ENCODE measurements at regions not wholly inside any gene's neighbourhood (a gene's known extent, or its start where the extent isn't known, plus 50 kb on each side); places are given as distances from the start of the nearest gene placed in this dataset.

DNA sequence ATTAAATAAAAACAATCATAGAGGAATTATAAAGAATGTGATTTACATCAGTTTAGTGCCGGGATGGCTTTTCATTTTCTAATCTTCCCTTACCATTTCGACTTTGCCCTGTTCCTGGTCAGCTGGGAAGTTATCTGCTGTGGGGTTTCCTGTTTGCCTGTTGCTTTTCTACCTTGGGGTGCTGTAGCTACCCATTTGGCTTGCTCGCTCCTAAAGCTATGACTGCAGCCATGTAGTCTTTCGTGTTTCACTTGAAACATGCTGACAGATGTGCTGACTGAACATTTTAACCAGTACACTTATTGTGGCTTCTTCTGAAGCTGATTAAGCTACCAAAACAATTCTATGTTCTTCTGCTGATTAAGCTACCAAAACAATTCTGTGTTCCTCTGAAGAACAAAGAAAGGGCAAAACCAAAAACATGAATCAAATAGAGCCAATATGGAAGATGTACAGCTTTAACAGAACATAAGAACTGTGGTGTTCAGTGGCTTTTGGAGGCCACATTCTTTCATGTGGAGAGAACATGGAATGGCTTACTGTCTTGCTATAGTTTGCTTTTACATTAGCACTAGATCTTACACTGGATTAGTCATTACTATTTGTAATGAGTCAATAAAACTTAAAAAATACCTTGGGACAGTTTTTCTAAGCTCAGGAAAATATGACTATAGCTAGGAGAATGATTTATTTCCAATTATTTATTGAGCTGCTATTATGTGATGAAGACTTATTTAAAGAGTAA lies 440.4 kb downstream of the SPRY1 start:
- H3K4me1 ChIP-seq: peaks cover 10% of the 10 kb centered on the region
- no peaks in the 10 kb centered on the region for H3K9me3 ChIP-seq
- TF ChIP-seq POLR2AphosphoS5 (IDR thresholded peaks at IDR 0.05) (no peak), POLR2A (IDR thresholded peaks at IDR 0.05) (no peak), CTCF (IDR thresholded peaks at IDR 0.05) (no peak), EP300 (IDR thresholded peaks at IDR 0.05) (no peak)
- DNase-seq (ENCODE audit: low spot score in 2 of 2): no peak
- H3K4me3 ChIP-seq: no peak overlapping the region
- H3K27ac ChIP-seq: peak overlapping the region; percentile 25
- no peaks in the 10 kb centered on the region for H3K36me3 ChIP-seq
- WGBS: 74% methylated on average over 4 of the region's 4 CpGs
- no peaks in the 10 kb centered on the region for H3K27me3 ChIP-seq

DNA sequence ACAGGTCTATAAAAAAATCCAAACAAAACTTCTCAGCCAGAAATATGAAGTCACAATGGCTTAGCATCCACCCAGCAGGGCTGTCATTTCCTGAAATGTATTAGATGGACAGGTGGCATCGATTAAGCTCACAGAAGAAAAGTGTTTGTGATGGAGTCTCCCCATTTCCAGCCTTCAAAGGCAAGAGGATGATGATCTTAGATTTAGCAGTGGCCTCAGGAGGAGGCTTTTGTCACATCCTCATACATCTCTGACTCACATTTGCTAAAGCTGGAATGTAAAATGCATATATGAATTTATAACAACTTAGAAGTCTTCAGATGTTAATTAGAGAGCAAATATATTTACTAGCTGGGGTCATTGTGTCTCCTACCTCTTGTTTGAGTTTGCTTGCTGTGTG lies 441.9 kb downstream of the SPRY1 start:
- Histone ChIP-seq H3K4me1 (peaks cover 7% of the 10 kb centered on the region), H3K27ac (no peak overlapping the region), H3K27me3 (no peaks in the 10 kb centered on the region), H3K36me3 (no peaks in the 10 kb centered on the region), H3K9me3 (no peaks in the 10 kb centered on the region), H3K4me3 (no peak overlapping the region)
- no peak for DNase-seq (ENCODE audit: low spot score in 2 of 2)
- TF ChIP-seq CTCF (IDR thresholded peaks at IDR 0.05) (no peak), POLR2A (IDR thresholded peaks at IDR 0.05) (no peak), EP300 (IDR thresholded peaks at IDR 0.05) (no peak), POLR2AphosphoS5 (IDR thresholded peaks at IDR 0.05) (no peak)
- 30% methylated on average over 1 of the region's 1 CpG for WGBS

- no peaks in the 10 kb centered on the region for H3K9me3 ChIP-seq
- H3K27me3 ChIP-seq: no peaks in the 10 kb centered on the region
- H3K4me3 ChIP-seq: no peak overlapping the region
- no peak overlapping the region for H3K27ac ChIP-seq
- H3K4me1 ChIP-seq: peaks cover 7% of the 10 kb centered on the region
- no peak for TF ChIP-seq CTCF (IDR thresholded peaks at IDR 0.05)
- DNase-seq (ENCODE audit: low spot score in 2 of 2): no peak
- H3K36me3 ChIP-seq: no peaks in the 10 kb centered on the region
Observed at GRCh38 chr4:123840197-123840596, 443.6 kb downstream of the SPRY1 start.

DNA sequence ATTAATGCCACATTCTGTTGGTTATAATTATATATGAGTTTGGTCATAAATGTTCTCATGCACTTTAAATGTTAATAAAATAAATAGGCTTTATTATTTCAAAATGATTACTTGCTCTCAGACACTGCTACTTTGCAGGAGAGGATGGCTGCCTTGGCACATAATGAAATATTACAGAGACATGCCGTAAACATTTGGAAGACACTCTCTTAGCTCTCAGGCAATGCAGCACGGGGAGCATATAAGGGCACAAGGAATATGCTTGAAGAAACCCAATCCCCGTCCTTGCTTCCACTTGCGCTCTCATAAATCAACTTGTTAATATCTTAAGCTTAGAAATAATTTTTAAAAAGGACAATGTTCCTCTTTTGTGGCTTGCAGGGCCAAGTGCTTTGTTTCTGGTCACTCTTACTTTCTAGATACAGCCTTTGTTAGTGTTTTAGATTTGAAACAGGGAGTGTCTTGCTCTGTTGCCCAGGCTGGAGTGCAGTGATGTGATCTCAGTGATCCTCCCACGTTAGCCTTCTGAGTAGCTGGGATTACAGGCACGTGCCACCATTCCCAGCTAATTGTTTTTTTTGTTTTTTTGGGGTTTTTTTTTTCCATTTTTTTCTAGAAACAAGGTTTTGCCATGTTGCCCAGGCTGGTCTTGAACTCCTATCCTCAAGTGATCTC lies 445.0 kb downstream of the SPRY1 start:
- Histone ChIP-seq H3K4me1 (peaks cover 7% of the 10 kb centered on the region), H3K27me3 (no peaks in the 10 kb centered on the region), H3K4me3 (no peak overlapping the region), H3K9me3 (no peaks in the 10 kb centered on the region), H3K36me3 (no peaks in the 10 kb centered on the region), H3K27ac (no peak overlapping the region)
- 69% methylated on average over 6 of the region's 6 CpGs for WGBS
- no peak for DNase-seq (ENCODE audit: low spot score in 2 of 2)
- TF ChIP-seq CTCF (IDR thresholded peaks at IDR 0.05) (no peak), POLR2AphosphoS5 (IDR thresholded peaks at IDR 0.05) (no peak), EP300 (IDR thresholded peaks at IDR 0.05) (no peak), POLR2A (IDR thresholded peaks at IDR 0.05) (no peak)

GRCh38 chr4:123843137-123843536 lies 446.5 kb downstream of the SPRY1 start:
- H3K27ac ChIP-seq: peak overlapping the region; percentile 54
- H3K4me1 ChIP-seq: peaks cover 9% of the 10 kb centered on the region
- DNase-seq (ENCODE audit: low spot score in 2 of 2): no peak
- H3K4me3 ChIP-seq: no peak overlapping the region
- H3K36me3 ChIP-seq: no peaks in the 10 kb centered on the region
- H3K9me3 ChIP-seq: no peaks in the 10 kb centered on the region
- 78% methylated on average over 1 of the region's 1 CpG for WGBS
- H3K27me3 ChIP-seq: no peaks in the 10 kb centered on the region
- TF ChIP-seq POLR2A (IDR thresholded peaks at IDR 0.05) (no peak), POLR2AphosphoS5 (IDR thresholded peaks at IDR 0.05) (no peak), EP300 (IDR thresholded peaks at IDR 0.05) (no peak), CTCF (IDR thresholded peaks at IDR 0.05) (no peak)

Measured in suprapubic skin (tissue), 4 donors.